Stimulated activated CD8-positive, alpha-beta memory T cell treated with anti-CD3 and anti-CD28 coated beads, Interleukin-4, amount 100 ng/mL, for 48 hours (primary cell): ENCODE measurements at regions not wholly inside any gene's neighbourhood (a gene's known extent, or its start where the extent isn't known, plus 50 kb on each side); places are given as distances from the start of the nearest gene placed in this dataset.
"Not testable (repeated sequence)": the region's sequence is repeated elsewhere in the genome, so short reads cannot be mapped to it uniquely, and the experiment has no call there.

Experiments
- DNase-seq: peaks from one replicate; pipeline ENCODE4 v3.0.0-alpha.2; 2020

DNA sequence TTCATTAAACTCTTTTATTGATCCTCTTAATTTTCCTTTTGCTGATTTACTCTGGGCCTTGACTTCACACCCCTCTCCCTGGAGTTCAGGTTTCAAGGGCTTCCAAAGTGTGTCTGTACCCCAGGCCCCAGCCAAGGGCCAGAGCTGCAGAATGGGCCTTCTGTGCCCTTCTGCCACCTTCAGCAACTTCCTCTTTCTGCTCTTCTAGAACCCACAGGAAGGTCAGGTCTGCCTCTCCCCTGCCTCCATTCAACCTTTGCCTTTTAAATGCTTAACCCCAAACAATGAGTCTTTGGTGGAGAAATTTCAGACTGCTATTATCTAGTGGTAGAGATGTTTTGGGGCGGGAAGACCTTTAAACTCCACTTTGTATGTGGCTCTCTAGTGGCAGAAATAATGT lies 63.1 kb downstream of the TSN start:
- no peak for DNase-seq

DNA sequence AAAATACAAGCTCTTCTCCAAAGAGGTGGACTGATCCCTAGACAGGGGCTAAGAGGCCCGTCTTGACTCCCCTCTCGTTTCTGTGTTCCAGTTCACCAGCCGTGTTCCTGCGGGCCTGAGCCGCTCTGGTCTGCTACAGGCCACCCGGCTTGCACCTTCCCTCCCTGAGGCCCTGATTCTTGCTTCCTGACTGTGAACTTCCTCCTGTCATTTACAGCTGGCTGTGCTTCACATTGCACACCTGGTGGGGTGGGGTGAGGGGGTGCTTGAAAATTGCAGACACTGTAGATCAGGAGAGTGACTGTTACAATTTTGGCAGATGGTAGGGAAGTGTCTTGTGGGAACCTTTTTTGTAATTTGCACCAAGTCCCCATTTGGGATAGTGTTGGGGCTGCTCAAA lies 64.4 kb downstream of the TSN start:
- no peak for DNase-seq

DNA sequence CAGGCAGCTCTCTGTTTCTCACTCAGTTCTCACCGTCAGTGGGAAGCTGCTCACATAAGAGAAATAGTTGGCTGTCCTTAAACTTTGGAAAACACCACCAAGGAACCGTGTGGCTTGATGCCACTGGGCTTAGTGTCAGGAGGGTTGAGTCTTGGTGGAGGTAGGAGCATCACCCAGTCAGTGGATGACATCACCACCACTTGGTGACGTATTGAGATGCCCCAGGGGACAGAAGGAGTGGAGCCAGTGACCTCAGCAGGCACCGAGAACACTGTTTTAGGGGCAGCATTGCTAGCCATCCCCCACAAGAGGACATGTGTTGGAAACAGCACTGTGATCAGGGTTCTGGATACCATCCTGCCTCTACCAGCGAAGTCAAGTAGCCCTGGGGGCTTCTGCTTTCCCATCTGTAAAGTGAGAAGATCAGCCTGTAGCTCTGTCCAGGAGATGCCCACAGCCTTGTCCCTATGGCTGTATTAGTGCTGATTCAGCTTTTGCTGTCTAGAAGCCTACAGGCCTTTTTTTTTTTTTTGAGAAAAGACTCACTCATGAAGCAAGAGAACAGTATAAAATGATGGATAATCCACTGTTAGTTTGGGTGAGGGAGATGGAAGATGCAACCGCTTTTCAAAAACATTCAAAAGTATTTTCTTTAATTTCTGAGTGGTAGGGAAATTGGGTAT lies 66.2 kb downstream of the TSN start:
- no peak for DNase-seq

DNA sequence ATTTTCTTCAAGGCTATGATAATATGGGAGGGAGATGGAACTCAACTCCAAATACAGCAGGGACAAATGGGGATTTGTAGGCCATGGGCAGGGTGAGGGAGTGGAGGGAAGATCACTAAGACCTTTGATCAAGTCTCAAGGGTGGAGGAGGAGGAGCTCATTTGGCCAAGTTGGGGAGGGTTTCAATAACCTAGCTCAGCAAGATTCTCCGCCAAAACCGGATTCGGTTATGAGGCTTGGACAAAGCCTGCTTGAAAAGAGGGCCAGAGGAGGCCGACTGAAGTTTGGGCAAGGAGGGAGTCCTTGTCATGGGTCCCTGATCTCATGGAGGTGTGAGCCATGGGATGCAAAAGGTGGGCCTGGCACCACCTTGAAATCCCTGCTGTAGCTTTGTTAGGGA lies 68.8 kb downstream of the TSN start:
- no peak for DNase-seq

DNA sequence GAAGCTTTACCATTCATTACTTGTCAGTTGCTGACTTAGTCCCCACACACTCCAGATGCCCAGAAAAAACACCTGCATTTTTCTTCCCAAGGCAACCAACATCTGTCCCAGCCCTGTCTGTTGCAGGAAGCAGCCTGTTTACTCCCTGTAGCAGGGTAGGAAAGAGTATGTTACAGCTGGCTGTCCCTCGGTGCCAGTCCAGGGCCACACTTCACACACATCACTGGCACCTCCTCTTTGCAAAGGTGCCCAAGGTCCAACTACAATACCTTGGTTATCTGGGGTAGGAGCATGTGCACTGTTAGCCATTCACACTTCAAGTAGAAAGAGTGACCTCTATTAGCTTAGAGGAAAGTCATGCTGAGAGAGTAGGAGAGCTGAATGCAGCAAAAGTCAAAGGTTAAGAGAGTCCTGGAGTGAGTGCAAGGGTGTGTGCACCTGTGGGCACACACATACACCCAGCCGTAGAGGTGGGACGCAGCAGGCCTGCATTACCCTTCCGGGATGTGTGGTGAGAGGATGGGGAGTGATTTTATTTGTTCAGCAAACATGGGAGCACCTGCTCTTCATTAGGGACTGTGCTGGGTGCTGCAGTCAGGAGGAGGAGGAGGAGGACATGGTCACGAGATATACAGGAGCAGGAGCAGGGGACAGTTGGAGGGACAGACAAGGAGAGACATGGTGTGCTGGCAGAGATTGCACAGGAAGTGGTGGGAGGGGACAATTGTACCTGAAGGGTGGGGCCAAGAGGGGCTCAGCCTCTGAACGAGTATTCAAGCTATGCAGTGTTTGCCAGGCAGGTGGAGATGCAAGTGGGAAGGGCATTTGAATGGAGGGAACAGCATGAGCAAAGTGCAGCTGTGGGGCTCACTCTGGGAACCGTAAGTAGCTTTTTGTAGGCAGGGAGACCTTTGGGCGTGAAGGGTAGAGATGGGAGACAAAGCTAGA lies 69.8 kb downstream of the TSN start:
- DNase-seq: no peak

DNA sequence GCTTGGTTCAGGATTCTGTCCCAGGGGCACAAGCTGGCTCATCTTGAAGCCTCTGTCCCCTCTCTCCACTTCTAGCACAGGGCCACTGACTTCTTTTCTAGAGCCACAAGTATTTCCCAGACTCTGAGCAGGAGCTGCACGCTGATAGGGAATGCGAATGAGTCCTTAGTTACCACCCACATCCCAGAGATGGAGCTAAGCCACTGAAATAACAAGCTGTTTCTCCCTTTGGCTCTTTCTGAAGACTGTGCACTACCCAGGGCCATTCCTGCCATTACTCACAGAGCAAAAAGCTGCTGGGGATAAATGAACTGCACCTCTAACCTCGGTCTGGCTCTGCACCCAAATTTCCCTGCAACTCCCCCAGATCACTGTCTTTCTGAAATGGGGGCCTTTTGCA lies 70.6 kb downstream of the TSN start:
- DNase-seq: no peak

DNA sequence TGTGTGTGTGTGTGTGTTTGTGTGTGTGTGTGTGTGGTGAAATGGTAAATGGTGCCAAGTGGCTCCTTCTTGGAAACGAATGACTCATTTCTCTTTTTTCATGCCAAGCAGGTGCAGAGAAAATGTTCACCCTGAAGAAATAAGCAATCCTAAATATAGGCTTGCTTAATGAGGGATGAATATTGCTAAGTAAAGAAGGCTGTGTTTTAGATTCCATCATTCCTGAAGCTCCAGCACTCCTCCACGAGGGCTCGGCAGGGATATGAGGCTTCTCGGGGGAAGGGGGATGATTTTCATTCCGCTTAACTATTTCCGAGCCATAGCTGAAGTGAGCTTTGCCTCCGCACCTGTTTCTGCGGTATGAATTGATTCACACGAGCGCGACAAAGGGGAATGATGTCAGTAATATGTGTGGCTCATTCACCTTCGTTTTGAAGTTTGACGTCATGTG lies 72.9 kb downstream of the TSN start:
- no peak for DNase-seq

DNA sequence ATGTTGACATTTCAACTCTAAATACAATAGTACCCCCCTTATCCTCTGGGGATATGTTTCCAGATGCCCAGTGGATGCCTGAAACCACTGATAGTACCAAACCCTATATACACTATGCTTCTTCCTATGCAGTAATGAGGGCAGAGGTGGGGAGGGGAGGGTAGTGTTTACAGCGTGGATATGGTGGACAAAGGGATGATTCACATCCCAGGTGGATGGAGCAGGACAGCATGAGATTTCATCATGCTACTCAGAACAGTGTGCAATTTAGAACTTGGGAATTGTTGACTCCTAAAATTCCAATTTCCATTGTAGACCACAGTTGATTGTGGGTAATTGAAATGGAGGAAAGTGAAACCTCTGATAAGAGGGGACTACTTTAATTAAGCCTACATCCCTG lies 75.4 kb downstream of the TSN start:
- no peak for DNase-seq

DNA sequence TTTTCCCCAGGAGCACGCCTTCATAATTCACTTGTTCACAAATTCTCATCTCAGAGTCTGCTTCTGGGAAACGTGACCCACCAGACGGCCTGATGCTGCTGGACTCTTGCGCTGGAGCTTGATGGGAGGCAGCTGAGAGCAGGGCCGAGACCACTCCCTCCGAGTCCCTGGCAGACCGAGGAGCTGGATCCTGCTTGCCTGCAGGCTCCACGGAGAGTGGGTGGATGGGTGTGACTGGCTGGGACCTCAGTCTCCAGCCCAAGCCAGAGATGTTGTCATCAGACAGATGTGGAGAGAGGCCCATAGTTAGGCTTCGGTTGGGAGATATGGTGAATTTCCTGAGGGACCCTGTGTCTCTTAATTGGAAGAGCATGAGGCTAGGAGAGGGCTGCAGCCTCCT lies 76.4 kb downstream of the TSN start:
- no peak for DNase-seq

DNA sequence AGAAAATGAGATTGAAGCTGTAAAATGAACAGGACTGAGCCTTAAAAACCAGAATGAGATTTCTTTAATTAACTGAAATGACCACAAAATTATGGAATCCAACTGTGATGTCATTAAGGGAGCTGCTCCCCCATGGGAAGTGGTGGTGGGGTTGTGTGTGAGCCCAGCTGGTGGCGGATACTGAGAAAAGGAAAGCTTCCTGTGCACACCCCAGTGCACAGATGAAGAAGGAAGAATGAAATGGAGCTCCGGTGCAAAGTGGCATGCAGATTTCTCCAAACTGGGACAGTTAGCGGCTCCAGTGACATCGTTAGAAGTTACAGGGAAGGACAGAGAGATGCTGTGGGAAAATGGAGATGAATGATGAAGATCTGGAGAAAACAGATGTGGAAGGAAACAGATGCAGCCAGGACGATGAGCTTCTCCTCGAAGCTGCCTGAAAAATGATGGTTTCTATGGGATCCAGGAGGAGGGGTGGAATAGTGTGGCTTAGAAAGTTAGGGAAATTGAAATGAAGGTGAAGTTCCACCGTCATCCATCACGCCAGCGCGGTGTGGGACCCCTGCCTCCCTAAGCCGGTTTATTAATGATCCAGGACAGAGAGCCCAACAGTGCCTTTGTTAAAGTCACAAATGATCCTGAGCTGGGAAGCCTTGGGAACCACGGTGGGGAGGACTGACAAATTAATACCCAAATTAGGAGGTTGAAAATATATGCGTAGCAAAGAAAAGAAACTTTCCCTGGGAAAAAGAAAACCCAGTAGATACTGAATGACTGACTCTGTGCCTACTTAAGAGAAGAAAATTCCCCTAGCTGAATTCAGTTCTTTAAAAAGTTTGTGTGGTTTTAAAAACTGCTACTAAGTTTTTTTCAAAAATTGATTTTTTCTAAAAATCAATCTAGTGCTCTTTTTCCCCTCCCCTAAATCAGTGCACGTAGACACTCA lies 77.2 kb downstream of the TSN start:
- DNase-seq: no peak

DNA sequence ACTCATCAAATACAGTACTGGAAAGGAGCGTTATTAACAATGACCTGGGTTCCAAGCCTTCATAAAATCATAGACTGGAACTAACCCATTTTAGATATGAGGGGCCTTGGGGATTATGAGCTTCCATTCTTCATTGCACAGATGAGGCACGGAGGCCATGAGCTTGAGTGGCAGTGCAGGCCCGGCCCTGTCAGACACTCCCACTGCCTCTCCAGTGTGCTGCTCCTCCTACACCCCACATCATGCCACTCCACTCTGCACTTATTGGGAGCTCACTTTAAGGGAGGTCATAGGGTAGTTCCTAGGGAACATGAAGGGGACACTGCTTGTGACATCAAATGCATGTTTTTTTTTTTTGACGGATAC lies 77.9 kb downstream of the TSN start:
- no peak for DNase-seq

DNA sequence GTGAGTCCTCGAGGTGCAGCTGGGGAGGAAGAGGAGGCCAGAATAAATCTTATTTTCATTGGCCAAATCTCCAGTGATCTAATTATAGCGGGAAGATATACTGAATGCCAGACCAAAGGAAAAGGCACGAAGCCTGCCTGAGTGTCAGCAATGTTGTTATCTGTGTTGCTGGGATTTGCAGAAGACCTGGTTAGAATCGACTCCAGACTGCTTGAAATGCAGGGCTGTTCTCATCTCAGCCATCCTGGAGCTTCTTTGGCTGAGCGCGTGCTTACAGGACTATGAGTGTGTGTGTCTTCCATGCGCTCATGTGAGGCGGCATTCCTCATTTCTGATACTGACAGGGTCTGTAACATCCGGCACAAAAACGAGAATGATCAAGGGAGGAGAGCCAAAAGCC lies 81.2 kb downstream of the TSN start:
- no peak for DNase-seq

DNA sequence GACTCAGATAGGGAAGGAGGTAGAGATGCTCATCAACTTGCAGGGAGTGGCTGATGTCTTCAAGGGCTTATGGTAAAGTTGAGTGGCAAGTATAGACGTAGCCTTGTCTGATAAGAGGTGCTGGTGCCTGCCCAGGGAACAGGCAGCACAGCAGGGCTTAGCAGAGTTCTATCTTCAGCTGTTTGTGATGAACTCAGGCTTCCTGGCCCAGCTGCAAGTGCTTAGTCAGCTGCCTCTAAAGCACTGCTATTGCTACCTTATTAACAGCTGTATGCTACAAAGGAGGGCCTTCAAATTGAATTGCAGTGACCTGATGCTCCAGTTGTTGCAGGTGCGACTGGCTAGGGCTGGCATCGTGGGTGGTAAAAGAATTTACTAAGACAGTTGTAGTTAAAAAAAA lies 82.1 kb downstream of the TSN start:
- DNase-seq: no peak

DNA sequence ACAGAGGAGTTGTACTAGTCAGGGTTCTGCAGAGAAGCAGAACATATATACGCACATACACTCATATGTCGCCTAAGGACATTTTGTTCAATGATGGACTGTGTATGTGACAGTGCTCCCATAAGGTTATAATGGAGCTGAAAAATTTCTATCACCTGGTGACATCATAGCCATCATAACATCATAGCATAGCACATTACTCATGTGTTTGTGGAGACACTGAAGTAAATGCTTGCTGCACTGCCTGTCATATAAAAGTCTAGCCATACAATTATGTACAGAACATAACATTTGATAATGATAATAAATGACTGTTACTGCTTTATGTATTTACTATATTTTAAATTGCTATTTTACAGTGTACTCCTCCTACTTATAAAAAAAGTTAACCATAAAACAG lies 83.1 kb downstream of the TSN start:
- no peak for DNase-seq

DNA sequence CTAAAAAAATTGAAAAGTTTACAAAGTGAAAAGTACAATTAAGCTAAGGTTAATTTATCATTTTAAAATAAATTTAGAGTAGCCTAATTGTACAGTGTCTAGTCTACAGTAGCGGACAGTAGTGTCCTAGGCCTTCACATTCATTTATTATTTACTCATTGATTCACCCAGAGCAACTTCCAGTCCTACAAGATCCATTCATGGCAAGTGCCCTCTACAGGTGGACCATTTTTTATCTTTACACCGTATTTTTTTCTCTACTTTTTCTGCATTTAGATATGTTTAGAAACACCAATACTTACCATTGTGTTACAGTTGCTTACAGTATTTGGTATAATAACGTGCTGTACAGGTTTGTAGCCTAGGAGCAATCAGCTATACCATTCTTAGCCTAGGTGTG lies 84.1 kb downstream of the TSN start:
- no peak for DNase-seq

DNA sequence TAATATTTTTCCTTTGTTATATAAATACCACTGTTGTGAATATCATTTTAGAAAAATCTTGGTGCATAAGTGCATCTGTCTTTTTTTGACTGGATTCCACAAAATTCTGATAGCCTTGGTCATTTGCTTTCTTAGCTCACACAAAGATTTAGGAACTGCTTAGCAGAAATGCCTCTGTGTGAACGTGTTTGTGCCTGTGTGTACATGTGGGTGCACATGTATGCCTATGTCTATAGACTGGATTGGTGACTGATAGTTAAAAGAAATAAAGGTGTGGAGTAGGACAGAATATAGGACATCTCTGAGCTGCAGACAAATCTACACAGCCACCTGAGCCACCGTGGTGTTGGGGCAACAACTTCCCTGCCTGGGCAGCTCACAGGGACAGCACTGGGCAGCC lies 93.8 kb downstream of the TSN start:
- no peak for DNase-seq

DNA sequence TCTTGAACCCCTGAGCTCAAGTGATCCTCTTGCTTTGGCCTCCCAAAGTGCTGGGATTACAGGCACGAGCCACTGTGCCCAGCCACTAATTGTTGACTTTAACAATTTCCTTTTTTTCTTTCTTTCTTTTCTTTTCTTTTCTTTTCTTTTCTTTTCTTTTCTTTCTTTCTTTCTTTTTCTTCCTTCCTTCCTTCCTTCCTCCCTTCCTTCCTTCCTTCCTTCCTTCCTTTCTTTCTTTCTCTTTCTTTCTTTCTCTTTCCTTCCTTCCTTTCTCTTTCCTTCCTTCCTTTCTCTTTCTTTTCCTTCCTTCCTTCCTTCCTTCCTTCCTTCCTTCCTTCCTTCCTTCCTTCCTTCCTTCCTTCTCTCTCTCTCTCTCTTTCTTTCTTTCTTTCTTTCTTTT lies 97.7 kb downstream of the TSN start:
- DNase-seq: not testable (repeated sequence)

DNA sequence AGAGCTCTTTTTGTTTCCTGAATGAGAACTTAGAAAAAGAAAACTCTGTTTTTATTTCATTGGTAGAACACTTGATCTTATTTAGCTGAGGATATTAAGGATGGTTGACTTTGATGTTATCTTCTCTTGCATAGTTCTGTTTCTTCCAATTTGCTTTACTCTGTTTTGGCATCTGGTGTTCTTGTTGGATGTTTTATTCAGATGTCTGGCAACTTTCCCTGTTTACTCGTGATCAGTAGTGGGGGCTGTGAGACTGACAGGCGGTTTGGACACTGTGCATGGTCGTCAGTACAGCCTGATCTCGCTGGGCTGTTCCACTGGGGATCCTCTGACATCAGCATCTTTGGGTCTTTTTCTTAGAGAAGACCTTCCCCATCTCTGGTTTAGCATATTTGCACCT lies 100.1 kb downstream of the TSN start:
- no peak for DNase-seq

DNA sequence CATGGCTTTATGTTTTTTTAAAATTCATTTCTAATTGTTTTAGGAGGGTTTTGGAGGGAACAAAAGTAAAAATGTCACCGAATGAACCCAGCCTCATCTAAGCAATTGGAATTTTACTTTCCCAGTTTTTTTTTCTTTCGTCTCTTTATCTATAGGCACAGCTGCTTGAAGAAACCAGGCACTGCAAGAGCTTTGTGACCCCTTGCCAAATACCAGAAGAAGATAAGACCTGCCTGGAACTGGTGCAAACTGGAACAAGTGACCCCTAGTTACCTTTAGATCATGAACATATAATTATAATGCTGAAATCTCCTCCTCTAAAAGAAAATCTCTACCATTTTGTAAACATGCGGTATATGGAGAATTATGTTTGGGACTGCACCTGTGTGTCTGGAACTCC lies 100.9 kb downstream of the TSN start:
- DNase-seq: no peak

DNA sequence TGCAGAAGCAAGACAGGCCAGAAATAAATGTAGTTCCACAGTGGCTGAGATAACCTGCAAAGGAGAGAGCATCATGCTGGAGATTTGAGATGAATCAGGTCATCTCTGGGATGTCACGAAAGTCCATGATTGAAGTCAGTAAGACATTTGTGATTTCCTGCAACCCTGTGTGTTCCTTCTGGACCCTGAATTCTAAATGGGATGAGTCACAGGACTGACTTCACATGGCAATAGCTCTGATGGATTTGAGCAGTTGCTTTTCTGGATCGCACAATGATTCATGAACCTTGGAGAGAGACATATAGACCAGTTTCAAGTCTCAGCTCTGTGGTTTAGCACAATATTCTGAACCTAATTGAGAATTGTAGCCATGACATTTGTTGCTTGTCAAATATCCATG lies 102.9 kb downstream of the TSN start:
- DNase-seq: no peak

DNA sequence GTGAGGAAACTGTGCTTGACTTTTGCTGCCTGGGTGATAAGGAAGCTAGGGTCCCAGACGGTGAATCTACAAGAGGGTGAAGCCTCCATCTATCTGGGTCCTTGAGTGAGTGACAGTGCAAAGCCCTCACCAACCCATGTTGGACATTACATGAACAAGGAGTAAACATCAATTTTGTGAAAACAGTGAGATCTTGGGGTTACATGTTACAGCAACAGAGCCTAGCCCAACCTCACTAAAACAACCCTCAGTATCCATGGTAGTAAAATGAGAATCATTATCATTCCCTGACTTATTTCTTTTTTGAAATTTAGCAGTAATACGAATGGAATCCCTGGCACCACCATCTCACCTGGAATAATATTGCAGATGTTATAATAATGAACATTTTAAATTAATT lies 103.4 kb downstream of the TSN start:
- DNase-seq: no peak

DNA sequence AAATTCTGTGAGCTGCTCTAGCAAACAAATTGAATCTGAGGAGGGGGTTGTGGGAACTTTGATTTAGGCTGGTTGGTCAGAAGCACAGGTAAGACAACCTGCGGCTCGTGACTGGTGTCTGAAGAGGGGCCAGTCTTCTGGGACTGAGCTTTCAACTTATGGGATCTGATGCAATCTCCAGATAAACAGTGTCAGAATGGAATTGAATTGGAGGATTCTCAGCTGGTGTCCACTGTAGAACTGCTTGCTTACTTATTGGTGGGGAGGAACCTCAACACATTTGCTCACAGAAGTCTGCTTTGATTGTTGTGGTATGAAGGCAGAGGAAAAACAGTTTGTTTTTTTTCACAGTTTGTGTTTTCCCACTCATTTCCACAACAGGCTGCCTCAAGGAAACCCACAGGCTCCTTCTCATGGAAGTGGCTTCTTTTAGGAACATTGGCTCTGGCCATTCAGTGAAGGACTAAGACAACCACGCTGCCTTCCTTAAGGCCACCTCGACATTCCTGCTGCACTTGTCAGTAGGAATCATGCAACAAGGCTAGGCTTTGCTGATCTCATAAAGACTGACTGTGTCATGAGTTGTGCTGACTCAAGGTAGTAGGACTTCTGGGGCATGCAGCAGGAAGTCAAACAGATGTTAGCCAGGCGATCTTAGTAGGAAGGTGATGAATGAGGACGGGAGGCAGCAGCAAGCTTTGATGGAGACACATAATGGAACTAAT lies 104.7 kb downstream of the TSN start:
- DNase-seq: no peak

DNA sequence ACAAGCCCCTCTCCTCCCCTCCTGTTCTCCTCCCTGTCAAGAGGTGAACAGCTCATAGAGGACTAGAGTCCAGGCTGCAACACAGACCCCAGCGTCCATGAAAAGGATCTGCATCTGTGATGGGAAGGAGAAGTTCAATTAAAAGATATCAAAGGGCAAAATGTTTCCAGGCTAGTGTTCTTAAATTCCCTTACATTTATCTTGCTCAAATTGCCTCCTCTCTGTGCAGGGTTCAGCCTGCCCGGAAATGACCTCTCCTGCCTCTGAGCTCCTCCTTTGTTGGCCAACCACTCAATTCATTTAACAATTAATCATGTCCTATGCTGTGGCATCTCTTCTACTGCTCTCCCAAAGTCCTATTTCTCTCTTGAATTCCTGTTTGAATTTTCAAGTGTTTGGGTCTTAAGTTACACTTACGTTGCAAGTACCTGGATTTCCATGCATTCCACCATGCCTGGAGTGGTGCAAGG lies 105.3 kb downstream of the TSN start:
- DNase-seq: no peak
